K562 (cell line): ENCODE measurements at regions not wholly inside any gene's neighbourhood (a gene's known extent, or its start where the extent isn't known, plus 50 kb on each side); places are given as distances from the start of the nearest gene placed in this dataset.

Source experiments
- TCF7 ChIP-seq: sonication (generic); IDR thresholded peaks from 2 replicates; pipeline ENCODE4 v1.6.1; 2016; ENCODE audit warnings: antibody characterized with exemption, borderline replicate concordance
- ZNF668 ChIP-seq: fragments of 250-450 bp; sonication (Bioruptor Pico); IDR thresholded peaks from 2 replicates; pipeline ENCODE4 v1.8.0; 2022; ENCODE audit warnings: mild to moderate bottlenecking, inconsistent platforms
- TF ChIP-seq, protein P1 (sequence below), 3 experiments: IDR thresholded peaks in 2 of 3; conservative IDR thresholded peaks in 1 of 3; 2 replicates each; pipeline ENCODE4 v1.5.1; 2011 to 2012; ENCODE audit warnings: low read length in 3 of 3, mild to moderate bottlenecking in 3 of 3, control low read depth in 2 of 3, improper control_type of control experiment in 1 of 3, inconsistent platforms in 1 of 3, low read depth in 1 of 3, mixed read lengths in 1 of 3, moderate library complexity in 1 of 3; ENCODE audit not compliant: insufficient read depth in 2 of 3
- TF ChIP-seq, protein P2 (sequence below), 2 experiments: fragments of 450-650 bp; IDR thresholded peaks; 2 replicates each; pipeline ENCODE4 v1.6.1; 2016; ENCODE audit warnings: mild to moderate bottlenecking in 2 of 2, borderline replicate concordance in 1 of 2, low read depth in 1 of 2, moderate library complexity in 1 of 2

DNA sequence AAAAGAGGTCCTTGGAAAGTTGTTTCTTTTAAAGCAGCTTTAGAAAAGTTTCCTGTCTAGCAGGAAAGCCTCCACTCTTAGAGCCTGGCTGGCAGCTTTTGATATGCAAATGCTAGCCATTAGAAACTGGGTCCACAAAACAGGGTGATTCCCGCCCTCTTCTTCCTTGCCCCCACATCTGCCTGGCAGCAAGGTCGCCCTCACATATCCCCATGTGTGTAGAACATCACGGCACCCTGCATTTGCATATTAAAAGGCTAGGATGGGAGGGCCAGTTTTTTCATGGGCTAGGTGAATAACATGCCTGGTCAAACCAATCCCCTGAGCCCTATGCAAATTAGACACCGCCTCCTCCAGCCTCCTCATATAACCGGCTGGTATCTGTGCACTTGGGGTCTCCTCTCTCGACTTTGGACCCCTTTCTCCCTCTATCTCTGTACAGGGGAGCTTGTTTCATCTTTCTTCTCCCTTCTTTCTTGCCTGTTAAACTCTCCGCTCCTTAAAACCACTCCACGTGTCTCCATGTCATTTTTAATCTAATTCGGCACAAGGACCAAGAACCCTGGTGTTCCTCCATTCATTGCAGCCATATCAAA is 426.8 kb upstream of the CTNND2 start (continued):
- TF ChIP-seq, protein P1, sequence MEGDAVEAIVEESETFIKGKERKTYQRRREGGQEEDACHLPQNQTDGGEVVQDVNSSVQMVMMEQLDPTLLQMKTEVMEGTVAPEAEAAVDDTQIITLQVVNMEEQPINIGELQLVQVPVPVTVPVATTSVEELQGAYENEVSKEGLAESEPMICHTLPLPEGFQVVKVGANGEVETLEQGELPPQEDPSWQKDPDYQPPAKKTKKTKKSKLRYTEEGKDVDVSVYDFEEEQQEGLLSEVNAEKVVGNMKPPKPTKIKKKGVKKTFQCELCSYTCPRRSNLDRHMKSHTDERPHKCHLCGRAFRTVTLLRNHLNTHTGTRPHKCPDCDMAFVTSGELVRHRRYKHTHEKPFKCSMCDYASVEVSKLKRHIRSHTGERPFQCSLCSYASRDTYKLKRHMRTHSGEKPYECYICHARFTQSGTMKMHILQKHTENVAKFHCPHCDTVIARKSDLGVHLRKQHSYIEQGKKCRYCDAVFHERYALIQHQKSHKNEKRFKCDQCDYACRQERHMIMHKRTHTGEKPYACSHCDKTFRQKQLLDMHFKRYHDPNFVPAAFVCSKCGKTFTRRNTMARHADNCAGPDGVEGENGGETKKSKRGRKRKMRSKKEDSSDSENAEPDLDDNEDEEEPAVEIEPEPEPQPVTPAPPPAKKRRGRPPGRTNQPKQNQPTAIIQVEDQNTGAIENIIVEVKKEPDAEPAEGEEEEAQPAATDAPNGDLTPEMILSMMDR (IDR thresholded peaks at IDR 0.05 in 2 of 3, conservative IDR thresholded peaks at IDR 0.05 in 1 of 3; ENCODE audit: insufficient read depth in 2 of 3, low read depth in 1 of 3, low read length in 3 of 3) = no peak
- TF ChIP-seq TCF7 (no peak), ZNF668 (CRISPR knock-in tag) (no peak)
- TF ChIP-seq, protein P2, sequence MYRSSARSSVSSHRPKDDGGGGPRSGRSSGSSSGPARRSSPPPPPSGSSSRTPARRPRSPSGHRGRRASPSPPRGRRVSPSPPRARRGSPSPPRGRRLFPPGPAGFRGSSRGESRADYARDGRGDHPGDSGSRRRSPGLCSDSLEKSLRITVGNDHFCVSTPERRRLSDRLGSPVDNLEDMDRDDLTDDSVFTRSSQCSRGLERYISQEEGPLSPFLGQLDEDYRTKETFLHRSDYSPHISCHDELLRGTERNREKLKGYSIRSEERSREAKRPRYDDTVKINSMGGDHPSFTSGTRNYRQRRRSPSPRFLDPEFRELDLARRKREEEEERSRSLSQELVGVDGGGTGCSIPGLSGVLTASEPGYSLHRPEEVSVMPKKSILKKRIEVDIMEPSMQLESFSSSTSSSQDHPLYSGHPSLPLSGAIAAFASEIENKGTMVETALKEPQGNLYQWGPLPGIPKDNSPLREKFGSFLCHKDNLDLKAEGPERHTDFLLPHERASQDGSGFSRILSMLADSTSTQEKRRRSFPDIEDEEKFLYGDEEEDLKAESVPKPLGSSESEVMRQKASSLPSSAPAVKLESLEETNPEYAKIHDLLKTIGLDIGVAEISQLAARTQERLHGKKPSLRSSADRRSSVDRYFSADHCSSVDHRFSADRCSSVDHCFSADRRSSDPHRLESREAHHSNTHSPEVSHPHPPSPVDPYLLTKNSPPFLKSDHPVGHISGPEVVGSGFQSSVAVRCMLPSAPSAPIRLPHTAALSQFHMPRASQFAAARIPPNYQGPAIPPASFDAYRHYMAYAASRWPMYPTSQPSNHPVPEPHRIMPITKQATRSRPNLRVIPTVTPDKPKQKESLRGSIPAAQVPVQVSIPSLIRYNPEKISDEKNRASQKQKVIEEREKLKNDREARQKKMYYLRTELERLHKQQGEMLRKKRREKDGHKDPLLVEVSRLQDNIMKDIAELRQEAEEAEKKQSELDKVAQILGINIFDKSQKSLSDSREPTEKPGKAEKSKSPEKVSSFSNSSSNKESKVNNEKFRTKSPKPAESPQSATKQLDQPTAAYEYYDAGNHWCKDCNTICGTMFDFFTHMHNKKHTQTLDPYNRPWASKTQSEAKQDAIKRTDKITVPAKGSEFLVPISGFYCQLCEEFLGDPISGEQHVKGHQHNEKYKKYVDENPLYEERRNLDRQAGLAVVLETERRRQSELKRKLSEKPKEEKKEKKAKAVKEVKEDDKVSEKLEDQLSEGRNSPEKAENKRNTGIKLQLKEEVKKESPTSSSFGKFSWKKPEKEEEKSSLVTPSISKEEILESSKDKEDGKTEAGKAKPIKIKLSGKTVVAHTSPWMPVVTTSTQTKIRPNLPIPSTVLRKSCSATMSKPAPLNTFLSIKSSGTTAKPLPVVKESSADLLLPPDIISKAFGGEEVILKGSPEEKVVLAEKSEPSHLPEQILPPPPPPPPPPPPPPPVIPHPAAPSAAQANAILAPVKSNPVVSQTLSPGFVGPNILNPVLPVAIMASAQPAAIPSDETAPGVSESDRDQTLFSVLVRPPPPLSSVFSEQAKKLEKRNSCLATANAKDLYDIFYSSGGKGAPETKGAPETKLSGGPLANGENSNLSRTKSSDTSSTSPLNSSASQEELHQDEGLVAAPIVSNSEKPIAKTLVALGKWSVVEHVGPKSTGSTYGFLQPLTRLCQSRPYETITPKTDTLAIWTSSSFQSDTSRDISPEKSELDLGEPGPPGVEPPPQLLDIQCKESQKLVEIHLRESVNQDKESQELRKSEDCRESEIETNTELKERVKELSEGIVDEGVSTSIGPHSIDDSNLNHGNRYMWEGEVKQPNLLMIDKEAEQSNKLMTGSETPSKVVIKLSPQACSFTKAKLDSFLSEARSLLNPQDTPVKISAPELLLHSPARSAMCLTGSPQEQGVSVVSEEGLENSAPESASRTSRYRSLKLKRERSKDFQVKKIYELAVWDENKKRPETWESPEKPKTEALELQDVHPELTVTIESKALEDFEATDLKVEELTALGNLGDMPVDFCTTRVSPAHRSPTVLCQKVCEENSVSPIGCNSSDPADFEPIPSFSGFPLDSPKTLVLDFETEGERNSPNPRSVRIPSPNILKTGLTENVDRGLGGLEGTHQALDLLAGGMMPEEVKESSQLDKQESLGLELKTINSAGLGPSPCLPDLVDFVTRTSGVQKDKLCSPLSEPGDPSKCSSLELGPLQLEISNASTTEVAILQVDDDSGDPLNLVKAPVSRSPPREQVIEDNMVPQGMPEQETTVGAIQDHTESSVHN (IDR thresholded peaks at IDR 0.05; ENCODE audit: borderline replicate concordance in 1 of 2, low read depth in 1 of 2) = no peak
